Liver (tissue), 3 donors: ENCODE measurements at regions not wholly inside any gene's neighbourhood (a gene's known extent, or its start where the extent isn't known, plus 50 kb on each side); places are given as distances from the start of the nearest gene placed in this dataset.

Experiments used
- FOXA2 ChIP-seq: IDR thresholded peaks from 2 replicates; pipeline ENCODE4 v1.6.1; 2016; ENCODE audit warnings: antibody characterized with exemption
- GABPA ChIP-seq, 2 donors: IDR thresholded peaks in 1 of 2; conservative IDR thresholded peaks in 1 of 2; 2 replicates each; pipeline ENCODE4 v1.6.1; 2016; ENCODE audit warnings: antibody characterized with exemption in 2 of 2, mild to moderate bottlenecking in 1 of 2, moderate library complexity in 1 of 2
- JUND ChIP-seq, 2 donors: IDR thresholded peaks; 2 replicates each; pipeline ENCODE4 v1.6.1; 2016; ENCODE audit warnings: antibody characterized with exemption in 2 of 2
- MAX ChIP-seq: IDR thresholded peaks from 2 replicates; pipeline ENCODE4 v1.6.1; 2016; ENCODE audit warnings: antibody characterized with exemption
- NR2F2 ChIP-seq: IDR thresholded peaks from 2 replicates; pipeline ENCODE4 v1.6.1; 2016; ENCODE audit warnings: antibody characterized with exemption
- REST ChIP-seq: IDR thresholded peaks from 2 replicates; pipeline ENCODE4 v1.6.1; 2016; ENCODE audit warnings: antibody characterized with exemption, mild to moderate bottlenecking
- SP1 ChIP-seq: IDR thresholded peaks from 2 replicates; pipeline ENCODE4 v1.6.1; 2018; ENCODE audit warnings: antibody characterized with exemption, mild to moderate bottlenecking
- TAF1 ChIP-seq: conservative IDR thresholded peaks from 2 replicates; pipeline ENCODE4 v1.6.1; 2016; ENCODE audit warnings: antibody characterized with exemption, mild to moderate bottlenecking
- YY1 ChIP-seq: IDR thresholded peaks from 2 replicates; pipeline ENCODE4 v1.6.1; 2016; ENCODE audit warnings: antibody characterized with exemption, mild to moderate bottlenecking
- TF ChIP-seq, protein P1 (sequence below): fragments of 150-350 bp; IDR thresholded peaks from 2 replicates; pipeline ENCODE4 v1.5.1; 2017; ENCODE audit warnings: improper control_type of control experiment, low read depth, low read length; ENCODE audit not compliant: missing input control
- TF ChIP-seq, protein P2 (sequence below): IDR thresholded peaks from 2 replicates; pipeline ENCODE4 v1.6.1; 2016; ENCODE audit warnings: antibody characterized with exemption
- donor health status: healthy.
- donor health status: healthy.

- TF ChIP-seq, protein P1, sequence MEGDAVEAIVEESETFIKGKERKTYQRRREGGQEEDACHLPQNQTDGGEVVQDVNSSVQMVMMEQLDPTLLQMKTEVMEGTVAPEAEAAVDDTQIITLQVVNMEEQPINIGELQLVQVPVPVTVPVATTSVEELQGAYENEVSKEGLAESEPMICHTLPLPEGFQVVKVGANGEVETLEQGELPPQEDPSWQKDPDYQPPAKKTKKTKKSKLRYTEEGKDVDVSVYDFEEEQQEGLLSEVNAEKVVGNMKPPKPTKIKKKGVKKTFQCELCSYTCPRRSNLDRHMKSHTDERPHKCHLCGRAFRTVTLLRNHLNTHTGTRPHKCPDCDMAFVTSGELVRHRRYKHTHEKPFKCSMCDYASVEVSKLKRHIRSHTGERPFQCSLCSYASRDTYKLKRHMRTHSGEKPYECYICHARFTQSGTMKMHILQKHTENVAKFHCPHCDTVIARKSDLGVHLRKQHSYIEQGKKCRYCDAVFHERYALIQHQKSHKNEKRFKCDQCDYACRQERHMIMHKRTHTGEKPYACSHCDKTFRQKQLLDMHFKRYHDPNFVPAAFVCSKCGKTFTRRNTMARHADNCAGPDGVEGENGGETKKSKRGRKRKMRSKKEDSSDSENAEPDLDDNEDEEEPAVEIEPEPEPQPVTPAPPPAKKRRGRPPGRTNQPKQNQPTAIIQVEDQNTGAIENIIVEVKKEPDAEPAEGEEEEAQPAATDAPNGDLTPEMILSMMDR, result no peak
- TF ChIP-seq FOXA2 (no peak), GABPA (IDR thresholded peaks at IDR 0.05 in 1 of 2, conservative IDR thresholded peaks at IDR 0.05 in 1 of 2) (no peak), TAF1 (no peak), NR2F2 (no peak), YY1 (no peak), MAX (no peak), SP1 (no peak), JUND (IDR thresholded peaks at IDR 0.05) (no peak), REST (no peak)
- TF ChIP-seq, protein P2, sequence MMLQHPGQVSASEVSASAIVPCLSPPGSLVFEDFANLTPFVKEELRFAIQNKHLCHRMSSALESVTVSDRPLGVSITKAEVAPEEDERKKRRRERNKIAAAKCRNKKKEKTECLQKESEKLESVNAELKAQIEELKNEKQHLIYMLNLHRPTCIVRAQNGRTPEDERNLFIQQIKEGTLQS, result no peak
These were observed 333.1 kb downstream of the BRD1 start for GRCh38 chr22:49494555-49494954.
